Activated CD8-positive, alpha-beta T cell treated with anti-CD3 and anti-CD28 coated beads for 36 hours (primary cell): ENCODE measurements at regions not wholly inside any gene's neighbourhood (a gene's known extent, or its start where the extent isn't known, plus 50 kb on each side); places are given as distances from the start of the nearest gene placed in this dataset.
"Not testable (repeated sequence)": the region's sequence is repeated elsewhere in the genome, so short reads cannot be mapped to it uniquely, and the experiment has no call there.

ENCODE experiments used
- ATAC-seq: fragments of 200-7000 bp; cut with Tn5 transposase; one replicate; pipeline ENCODE4 v1.10.0; 2021; ENCODE audit warnings: mild to moderate bottlenecking, moderate library complexity
- CTCF ChIA-PET: fragments of 350-600 bp; sonication (Branson Sonifier 250); formaldehyde crosslinking; loops from one replicate; lab custom pipeline; 2021; ENCODE audit warnings: antibody characterized with exemption; lab: Charles Lee
- POLR2A ChIA-PET: fragments of 350-600 bp; sonication (Branson Sonifier 250); formaldehyde crosslinking; loops from one replicate; lab custom pipeline; 2021; ENCODE audit warnings: antibody characterized with exemption; lab: Charles Lee
- DNase-seq: peaks from one replicate; pipeline ENCODE4 v3.0.0-alpha.2; 2020
- H3K27ac Mint-ChIP-seq: one replicate; pipeline ENCODE4 v1.8.0; 2021; ENCODE audit warnings: mild to moderate bottlenecking, mixed read lengths
- H3K27me3 Mint-ChIP-seq: one replicate; pipeline ENCODE4 v1.8.0; 2021; ENCODE audit warnings: mixed read lengths
- H3K36me3 Mint-ChIP-seq: one replicate; pipeline ENCODE4 v1.8.0; 2021; ENCODE audit warnings: low read depth, mixed read lengths
- H3K4me1 Mint-ChIP-seq: one replicate; pipeline ENCODE4 v1.8.0; 2021; ENCODE audit warnings: low read depth, mixed read lengths
- H3K4me3 Mint-ChIP-seq: one replicate; pipeline ENCODE4 v1.8.0; 2021; ENCODE audit warnings: mild to moderate bottlenecking, moderate library complexity, mixed read lengths
- H3K9me3 Mint-ChIP-seq: one replicate; pipeline ENCODE4 v1.8.0; 2021; ENCODE audit warnings: mixed read lengths
- CTCF ChIP-seq: fragments of 200-600 bp; IDR thresholded peaks from one replicate; pipeline ENCODE4 v1.8.0; 2022; ENCODE audit warnings: antibody characterized with exemption, mild to moderate bottlenecking
- intact Hi-C: fragments of 100-400 bp; cut with micrococcal nuclease; formaldehyde crosslinking; loops from one replicate; pipeline ENCODE4 v1.10.0; 2022

- intact Hi-C loops, result no loop called here
- POLR2A ChIA-PET, result no interaction called here
- H3K4me3 Mint-ChIP-seq, result no peak overlapping the region
- H3K36me3 Mint-ChIP-seq, result no peaks in the 10 kb centered on the region
- no peaks in the 10 kb centered on the region for H3K4me1 Mint-ChIP-seq
- H3K27me3 Mint-ChIP-seq, result peaks cover 3% of the 10 kb centered on the region
- H3K9me3 Mint-ChIP-seq, result no peaks in the 10 kb centered on the region
- no peak overlapping the region for H3K27ac Mint-ChIP-seq
- TF ChIP-seq CTCF, result no peak
- CTCF ChIA-PET, result no interaction called here
- DNase-seq (no peak), ATAC-seq (no peak)
Measured at GRCh38 chr1:229148041-229148671, 122.8 kb upstream of the RAB4A start.

GRCh38 chr1:229148743-229149142 lies 122.2 kb upstream of the RAB4A start:
- Mint-ChIP-seq H3K4me1 (no peaks in the 10 kb centered on the region), H3K9me3 (no peaks in the 10 kb centered on the region), H3K27me3 (peaks cover 3% of the 10 kb centered on the region), H3K4me3 (no peak overlapping the region), H3K36me3 (no peaks in the 10 kb centered on the region), H3K27ac (no peak overlapping the region)
- DNase-seq (no peak), ATAC-seq (no peak)
- ChIA-PET CTCF (no interaction called here), POLR2A (no interaction called here)
- TF ChIP-seq CTCF, result no peak
- intact Hi-C loops, result no loop called here

- H3K4me1 Mint-ChIP-seq, result no peaks in the 10 kb centered on the region
- POLR2A ChIA-PET, result no interaction called here
- no peaks in the 10 kb centered on the region for H3K36me3 Mint-ChIP-seq
- TF ChIP-seq CTCF, result no peak
- H3K9me3 Mint-ChIP-seq, result no peaks in the 10 kb centered on the region
- CTCF ChIA-PET, result no interaction called here
- intact Hi-C loops, result no loop called here
- H3K27me3 Mint-ChIP-seq, result peaks cover 3% of the 10 kb centered on the region
- DNase-seq (no peak), ATAC-seq (no peak)
- no peak overlapping the region for H3K27ac Mint-ChIP-seq
- H3K4me3 Mint-ChIP-seq, result no peak overlapping the region
Measured at GRCh38 chr1:229149435-229149834, 121.5 kb upstream of the RAB4A start.

- DNase-seq (no peak), ATAC-seq (no peak)
- ChIA-PET POLR2A (interaction anchor here (0.7 kb wide), 1 partner anchor 693 kb away, joined by 3 read pairs; no protein-coding TSS in a partner anchor), CTCF (no interaction called here)
- Mint-ChIP-seq H3K4me1 (peaks cover 8% of the 10 kb centered on the region), H3K9me3 (no peaks in the 10 kb centered on the region), H3K36me3 (no peaks in the 10 kb centered on the region), H3K27ac (no peak overlapping the region), H3K27me3 (peaks cover 3% of the 10 kb centered on the region), H3K4me3 (no peak overlapping the region)
- no peak for TF ChIP-seq CTCF
- intact Hi-C loops, result no loop called here
Measured at GRCh38 chr1:229150518-229150917, 120.4 kb upstream of the RAB4A start.

GRCh38 chr1:229151412-229151811 lies 119.5 kb upstream of the RAB4A start:
- H3K9me3 Mint-ChIP-seq, ATAC-seq, H3K27me3 Mint-ChIP-seq, H3K4me3 Mint-ChIP-seq, POLR2A ChIA-PET, DNase-seq, H3K27ac Mint-ChIP-seq, H3K36me3 Mint-ChIP-seq, intact Hi-C loops: not testable (repeated sequence)
- H3K4me1 Mint-ChIP-seq, result peaks cover 11% of the 10 kb centered on the region
- CTCF ChIA-PET, result interaction anchor here (0.7 kb wide), 1 partner anchor 826 kb away, joined by 3 read pairs; no protein-coding TSS in a partner anchor
